Epithelial cell of esophagus (primary cell): ENCODE measurements at regions not wholly inside any gene's neighbourhood (a gene's known extent, or its start where the extent isn't known, plus 50 kb on each side); places are given as distances from the start of the nearest gene placed in this dataset.

Experiments
- DNase-seq: peaks from one replicate; pipeline ENCODE4 v3.0.0; 2010; ENCODE audit warnings: low read depth
- H3K4me3 ChIP-seq: 2 replicates; pipeline ENCODE4 v1.5.1; 2011; ENCODE audit warnings: mild to moderate bottlenecking, low read length, control low read depth
- TF ChIP-seq, protein P1 (sequence below): IDR thresholded peaks from 2 replicates; pipeline ENCODE4 v1.5.1; 2011; ENCODE audit warnings: low read depth, mild to moderate bottlenecking, low read length, control low read depth, inconsistent platforms; ENCODE audit not compliant: insufficient read depth; ENCODE audit errors: missing control alignments

DNA sequence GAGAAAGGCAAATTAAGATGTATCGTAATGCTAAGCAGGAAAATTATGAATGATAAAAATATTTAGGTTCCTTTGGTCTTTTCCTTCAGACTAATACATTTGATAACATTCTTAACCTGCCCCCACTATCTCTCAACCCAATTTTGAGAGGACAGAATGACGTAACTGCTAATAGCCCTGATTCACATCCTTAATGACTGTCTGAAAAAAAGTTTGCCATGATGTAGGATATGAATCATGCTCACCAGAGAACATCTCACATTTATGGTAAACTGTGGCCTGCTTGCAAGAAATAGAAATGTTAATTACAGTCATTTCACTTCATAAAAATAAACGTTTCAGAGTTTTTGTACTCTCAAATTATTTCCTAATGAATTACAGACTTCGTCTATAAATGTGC lies 128.0 kb upstream of the VEGFC start:
- TF ChIP-seq, protein P1, sequence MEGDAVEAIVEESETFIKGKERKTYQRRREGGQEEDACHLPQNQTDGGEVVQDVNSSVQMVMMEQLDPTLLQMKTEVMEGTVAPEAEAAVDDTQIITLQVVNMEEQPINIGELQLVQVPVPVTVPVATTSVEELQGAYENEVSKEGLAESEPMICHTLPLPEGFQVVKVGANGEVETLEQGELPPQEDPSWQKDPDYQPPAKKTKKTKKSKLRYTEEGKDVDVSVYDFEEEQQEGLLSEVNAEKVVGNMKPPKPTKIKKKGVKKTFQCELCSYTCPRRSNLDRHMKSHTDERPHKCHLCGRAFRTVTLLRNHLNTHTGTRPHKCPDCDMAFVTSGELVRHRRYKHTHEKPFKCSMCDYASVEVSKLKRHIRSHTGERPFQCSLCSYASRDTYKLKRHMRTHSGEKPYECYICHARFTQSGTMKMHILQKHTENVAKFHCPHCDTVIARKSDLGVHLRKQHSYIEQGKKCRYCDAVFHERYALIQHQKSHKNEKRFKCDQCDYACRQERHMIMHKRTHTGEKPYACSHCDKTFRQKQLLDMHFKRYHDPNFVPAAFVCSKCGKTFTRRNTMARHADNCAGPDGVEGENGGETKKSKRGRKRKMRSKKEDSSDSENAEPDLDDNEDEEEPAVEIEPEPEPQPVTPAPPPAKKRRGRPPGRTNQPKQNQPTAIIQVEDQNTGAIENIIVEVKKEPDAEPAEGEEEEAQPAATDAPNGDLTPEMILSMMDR = no peak
- DNase-seq = peak; percentile 83
- no peak overlapping the region for H3K4me3 ChIP-seq

DNA sequence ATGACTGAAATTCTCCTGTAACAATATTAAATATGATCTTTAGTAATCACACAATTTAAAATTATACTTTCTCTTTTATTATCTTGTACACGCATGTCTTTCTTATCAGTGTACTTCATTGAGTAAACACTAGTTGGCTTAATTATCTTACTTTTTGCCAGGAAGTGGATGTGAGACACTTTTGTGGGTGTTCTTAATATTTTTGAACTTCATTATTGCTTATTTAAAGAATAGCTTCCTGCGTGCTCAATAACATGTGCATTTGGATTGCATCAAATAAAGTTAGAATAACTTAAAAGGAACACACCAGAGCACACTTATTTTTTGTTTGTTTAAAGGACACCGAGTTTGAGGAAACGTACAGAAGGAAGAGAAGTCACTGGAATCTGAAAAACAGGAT lies 128.5 kb upstream of the VEGFC start:
- DNase-seq = no peak
- TF ChIP-seq, protein P1 = no peak
- H3K4me3 ChIP-seq = no peak overlapping the region

DNA sequence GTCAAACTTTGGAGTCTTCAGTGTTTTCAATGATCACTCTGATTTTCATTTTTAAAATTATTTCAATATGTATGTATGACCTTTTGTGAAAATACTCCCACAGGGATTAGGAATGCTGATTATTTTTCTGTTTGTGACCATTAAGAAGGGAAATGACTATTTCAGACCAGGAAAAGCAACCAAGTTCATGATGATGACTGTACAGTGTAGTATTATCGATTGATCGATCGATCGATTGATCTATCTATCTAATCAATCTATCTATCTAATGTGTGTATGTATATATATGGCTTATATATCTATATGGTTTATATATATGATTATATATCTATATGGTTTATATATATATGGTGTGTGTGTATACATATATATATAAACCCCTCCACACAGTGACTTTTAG lies 131.5 kb upstream of the VEGFC start:
- TF ChIP-seq, protein P1 = no peak
- no peak for DNase-seq
- H3K4me3 ChIP-seq = no peak overlapping the region

DNA sequence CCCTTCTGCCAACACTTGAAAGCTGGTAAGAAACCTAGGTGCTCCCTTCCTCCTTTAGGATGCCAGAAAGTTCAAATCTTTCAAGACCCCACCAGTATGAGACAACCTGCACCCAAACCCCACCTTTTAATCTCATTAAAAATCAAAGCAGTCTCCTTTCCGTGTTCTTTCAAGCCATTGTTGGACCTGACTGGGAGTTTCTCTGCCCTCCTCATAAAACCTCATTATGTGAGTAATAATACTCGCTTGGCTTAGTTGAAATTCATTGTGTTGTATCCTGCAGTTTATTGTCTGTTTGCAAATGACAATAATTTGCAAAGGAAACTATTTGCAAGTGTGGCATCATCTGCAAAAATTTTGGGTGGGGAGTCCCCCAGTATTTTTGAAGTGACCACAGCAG lies 133.2 kb upstream of the VEGFC start:
- DNase-seq = no peak
- TF ChIP-seq, protein P1 = no peak
- no peak overlapping the region for H3K4me3 ChIP-seq

DNA sequence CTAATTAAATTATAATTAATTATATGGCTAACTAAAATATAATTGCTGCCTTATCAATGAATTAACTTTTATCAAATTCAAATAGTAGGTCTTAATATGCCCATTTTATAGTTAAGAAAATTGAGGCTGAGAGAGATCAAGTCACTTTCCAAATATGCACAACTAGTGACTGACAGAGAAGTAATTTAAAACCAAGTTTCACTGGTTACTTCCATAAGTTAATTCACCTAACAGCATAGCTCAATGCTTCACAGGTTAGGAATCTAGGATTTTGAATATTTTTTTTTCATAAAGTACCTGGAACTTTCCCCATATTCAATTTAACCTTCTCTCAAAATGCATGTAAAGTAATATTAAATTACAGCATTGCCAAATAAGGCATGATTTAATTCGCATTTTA lies 134.4 kb upstream of the VEGFC start:
- no peak for DNase-seq
- H3K4me3 ChIP-seq = no peak overlapping the region
- TF ChIP-seq, protein P1 = no peak

DNA sequence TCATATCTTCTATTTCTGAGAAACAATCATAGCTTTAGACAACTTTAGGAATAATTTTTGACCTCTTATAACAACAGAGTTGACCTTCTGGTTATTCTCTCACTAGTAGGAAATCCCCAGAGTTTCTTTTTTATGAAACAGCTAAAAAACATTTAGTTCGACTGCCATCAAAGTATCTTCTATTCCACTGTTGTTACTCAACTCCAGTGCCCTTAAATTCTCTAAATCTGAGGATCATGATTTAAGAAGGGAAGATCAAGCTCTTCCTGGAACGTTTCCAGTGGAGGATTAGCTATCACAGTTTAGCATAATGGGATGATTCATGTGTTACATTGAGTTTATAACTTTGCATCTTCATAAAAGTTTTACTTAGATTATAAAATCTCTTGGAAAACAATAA lies 134.9 kb upstream of the VEGFC start:
- peak; percentile 84 for DNase-seq
- TF ChIP-seq, protein P1 = no peak
- H3K4me3 ChIP-seq = no peak overlapping the region

DNA sequence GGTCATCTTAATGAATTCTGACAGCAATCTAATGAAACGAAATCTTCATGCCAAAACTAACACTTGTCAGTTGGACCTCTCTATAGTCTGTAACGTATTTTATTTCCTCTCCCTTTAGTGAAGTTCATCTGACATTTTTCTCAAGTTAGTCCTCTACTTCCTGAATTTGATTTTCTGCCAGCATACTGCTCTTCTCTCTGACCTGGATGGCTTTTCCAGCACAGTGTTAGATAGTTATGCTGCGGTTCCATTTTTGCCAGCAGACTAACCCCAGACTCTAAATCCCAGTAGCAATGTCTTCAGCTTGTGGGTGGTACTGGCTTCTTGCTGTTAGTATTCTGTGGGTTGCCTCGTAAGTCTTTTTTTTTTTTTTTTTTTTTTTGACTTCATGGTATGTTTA lies 146.7 kb upstream of the VEGFC start:
- H3K4me3 ChIP-seq = no peak overlapping the region
- TF ChIP-seq, protein P1 = no peak
- DNase-seq = peak; percentile 3
